ENCODE measurements at regions not wholly inside any gene's neighbourhood (a gene's known extent, or its start where the extent isn't known, plus 50 kb on each side); places are given as distances from the start of the nearest gene placed in this dataset.

DNA sequence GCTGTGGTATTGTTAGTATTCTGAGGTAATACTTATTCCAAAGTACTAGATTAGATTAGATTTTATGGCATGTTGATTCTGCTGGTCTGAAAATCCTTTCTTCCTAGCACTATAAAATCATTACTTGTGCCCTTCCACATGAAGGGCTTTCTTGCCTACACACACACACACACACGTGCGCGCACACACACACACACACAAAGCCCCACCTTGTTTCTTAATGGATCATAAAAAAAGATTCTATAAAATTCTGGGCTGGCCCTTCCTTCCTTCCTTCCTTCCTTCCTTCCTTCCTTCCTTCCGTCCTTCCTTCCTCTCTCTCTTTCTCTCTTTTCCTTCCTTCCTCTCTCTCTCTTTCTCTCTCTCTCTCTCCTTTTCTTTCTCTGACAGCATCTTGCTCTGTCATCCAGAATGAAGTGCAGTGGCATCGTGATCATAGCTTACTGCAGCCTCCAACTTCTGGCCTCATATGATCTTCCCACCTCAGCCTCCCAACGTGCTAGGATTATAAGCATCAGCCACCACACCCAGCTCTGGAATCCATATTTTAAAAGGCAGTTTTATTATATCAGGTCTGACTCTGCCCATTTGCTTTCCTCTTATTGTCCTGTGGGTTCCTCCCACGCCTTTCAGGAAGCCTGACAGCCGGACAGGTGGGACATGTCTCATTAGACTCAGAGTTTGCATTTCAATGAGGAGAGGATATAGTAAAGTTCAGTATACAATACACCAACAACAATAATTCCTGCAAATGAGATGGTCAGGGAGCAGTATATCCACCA, 321.1 kb downstream of the PIK3C3 start:
- H3K9me3 ChIP-seq: no peaks in the 10 kb centered on the region
- no peaks in the 10 kb centered on the region for H3K36me3 ChIP-seq
- H3K4me1 ChIP-seq: 0 out of 2 replicates have a peak, but pooled peaks cover 6% of the 10 kb centered on the region
- H3K27me3 ChIP-seq: no peaks in the 10 kb centered on the region
- no peak overlapping the region for H3K4me3 ChIP-seq (ENCODE audit: low read depth, low read length)
- TF ChIP-seq, protein P1, sequence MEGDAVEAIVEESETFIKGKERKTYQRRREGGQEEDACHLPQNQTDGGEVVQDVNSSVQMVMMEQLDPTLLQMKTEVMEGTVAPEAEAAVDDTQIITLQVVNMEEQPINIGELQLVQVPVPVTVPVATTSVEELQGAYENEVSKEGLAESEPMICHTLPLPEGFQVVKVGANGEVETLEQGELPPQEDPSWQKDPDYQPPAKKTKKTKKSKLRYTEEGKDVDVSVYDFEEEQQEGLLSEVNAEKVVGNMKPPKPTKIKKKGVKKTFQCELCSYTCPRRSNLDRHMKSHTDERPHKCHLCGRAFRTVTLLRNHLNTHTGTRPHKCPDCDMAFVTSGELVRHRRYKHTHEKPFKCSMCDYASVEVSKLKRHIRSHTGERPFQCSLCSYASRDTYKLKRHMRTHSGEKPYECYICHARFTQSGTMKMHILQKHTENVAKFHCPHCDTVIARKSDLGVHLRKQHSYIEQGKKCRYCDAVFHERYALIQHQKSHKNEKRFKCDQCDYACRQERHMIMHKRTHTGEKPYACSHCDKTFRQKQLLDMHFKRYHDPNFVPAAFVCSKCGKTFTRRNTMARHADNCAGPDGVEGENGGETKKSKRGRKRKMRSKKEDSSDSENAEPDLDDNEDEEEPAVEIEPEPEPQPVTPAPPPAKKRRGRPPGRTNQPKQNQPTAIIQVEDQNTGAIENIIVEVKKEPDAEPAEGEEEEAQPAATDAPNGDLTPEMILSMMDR (IDR thresholded peaks at IDR 0.05; ENCODE audit: low read depth, low read length): no peak
- no peak for DNase-seq

DNA sequence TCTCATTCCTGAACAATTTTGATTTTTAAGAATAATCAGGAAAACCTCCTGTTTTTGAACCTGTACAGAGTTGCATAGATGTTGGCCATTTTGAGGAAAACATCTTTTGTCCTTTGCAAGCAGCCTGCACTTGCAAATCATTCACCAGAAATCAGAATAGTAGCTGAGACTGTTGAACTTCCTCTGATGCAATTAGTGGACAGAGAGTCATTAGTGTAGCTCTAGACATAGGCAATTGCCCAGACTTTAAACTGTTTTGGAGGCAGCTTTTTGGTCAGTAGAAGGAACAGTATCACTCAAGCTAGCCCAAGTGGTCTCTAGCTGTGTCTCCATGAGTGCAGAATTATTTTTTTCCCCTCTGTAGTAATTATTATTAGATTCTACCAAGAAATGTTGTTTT, 326.1 kb downstream of the PIK3C3 start:
- Histone ChIP-seq H3K4me3 (ENCODE audit: low read depth, low read length) (no peak overlapping the region), H3K36me3 (no peaks in the 10 kb centered on the region), H3K4me1 (no peaks in the 10 kb centered on the region), H3K9me3 (no peaks in the 10 kb centered on the region), H3K27me3 (no peaks in the 10 kb centered on the region)
- TF ChIP-seq, protein P1 (IDR thresholded peaks at IDR 0.05; ENCODE audit: low read depth, low read length): no peak
- no peak for DNase-seq

DNA sequence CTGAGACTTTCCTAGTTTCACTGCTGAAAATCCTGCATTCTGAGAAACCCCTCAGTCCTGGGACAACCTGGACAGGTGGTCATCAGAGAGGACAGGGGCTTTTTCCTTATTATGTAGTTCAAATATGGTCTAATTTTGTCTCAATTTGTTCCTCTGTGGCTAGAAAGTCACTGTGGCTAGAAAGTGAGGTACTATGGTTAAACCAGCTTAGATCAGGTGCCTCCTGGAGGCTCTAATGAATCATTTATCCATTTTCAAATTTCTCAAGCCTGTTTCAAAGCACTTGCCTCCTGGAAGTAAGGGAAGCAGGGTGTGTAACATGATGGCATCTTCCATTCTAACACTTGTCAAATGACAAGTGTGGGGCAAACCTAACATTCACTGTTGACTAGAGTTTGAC, 326.8 kb downstream of the PIK3C3 start:
- Histone ChIP-seq H3K4me3 (ENCODE audit: low read depth, low read length) (no peak overlapping the region), H3K36me3 (no peaks in the 10 kb centered on the region), H3K27me3 (no peaks in the 10 kb centered on the region), H3K9me3 (no peaks in the 10 kb centered on the region), H3K4me1 (no peaks in the 10 kb centered on the region)
- TF ChIP-seq, protein P1 (IDR thresholded peaks at IDR 0.05; ENCODE audit: low read depth, low read length): no peak
- no peak for DNase-seq

DNA sequence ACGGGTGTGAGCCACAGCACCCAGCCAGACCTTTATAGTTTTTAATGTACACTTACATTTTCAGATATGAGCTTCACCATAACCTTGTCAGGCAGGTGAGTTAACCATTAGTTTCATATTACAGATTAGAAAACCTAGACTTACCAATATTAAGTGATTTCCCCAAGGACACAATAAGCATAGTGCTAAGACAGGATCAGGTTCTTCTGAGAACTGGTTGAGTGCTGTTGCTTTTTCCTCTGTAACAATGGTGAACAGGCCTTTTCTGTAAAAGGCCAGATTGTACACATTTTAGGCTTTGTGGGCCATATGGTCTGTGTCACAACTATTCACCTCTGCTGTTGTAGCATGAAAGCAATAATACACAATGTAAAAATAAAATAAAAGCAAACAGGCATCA, 332.0 kb downstream of the PIK3C3 start:
- Histone ChIP-seq H3K36me3 (no peaks in the 10 kb centered on the region), H3K4me3 (ENCODE audit: low read depth, low read length) (no peak overlapping the region), H3K4me1 (no peaks in the 10 kb centered on the region), H3K27me3 (no peaks in the 10 kb centered on the region), H3K9me3 (no peaks in the 10 kb centered on the region)
- DNase-seq: no peak
- TF ChIP-seq, protein P1 (IDR thresholded peaks at IDR 0.05; ENCODE audit: low read depth, low read length): no peak

DNA sequence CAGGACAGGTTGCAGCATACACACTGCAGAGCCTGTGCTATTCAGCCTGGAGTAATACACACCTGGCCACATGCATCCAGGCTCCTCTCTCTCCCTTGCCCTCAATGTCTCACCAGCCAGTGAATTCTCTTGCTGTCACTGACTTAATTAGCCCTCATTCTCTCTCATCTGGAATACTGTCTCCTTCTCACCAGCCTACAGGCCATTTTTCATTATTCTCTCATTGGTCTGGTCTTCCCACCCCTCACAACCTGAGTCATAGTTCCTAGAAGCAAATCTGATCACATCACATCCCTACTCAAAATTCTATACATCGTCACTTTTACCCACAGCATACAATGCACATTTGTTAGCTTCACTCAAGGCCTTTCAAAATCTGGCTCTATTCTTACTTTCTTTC, 333.1 kb downstream of the PIK3C3 start:
- TF ChIP-seq, protein P1 (IDR thresholded peaks at IDR 0.05; ENCODE audit: low read depth, low read length): no peak
- no peak overlapping the region for H3K4me3 ChIP-seq (ENCODE audit: low read depth, low read length)
- H3K36me3 ChIP-seq: no peaks in the 10 kb centered on the region
- DNase-seq: no peak
- no peaks in the 10 kb centered on the region for H3K9me3 ChIP-seq
- H3K4me1 ChIP-seq: no peaks in the 10 kb centered on the region
- no peaks in the 10 kb centered on the region for H3K27me3 ChIP-seq

DNA sequence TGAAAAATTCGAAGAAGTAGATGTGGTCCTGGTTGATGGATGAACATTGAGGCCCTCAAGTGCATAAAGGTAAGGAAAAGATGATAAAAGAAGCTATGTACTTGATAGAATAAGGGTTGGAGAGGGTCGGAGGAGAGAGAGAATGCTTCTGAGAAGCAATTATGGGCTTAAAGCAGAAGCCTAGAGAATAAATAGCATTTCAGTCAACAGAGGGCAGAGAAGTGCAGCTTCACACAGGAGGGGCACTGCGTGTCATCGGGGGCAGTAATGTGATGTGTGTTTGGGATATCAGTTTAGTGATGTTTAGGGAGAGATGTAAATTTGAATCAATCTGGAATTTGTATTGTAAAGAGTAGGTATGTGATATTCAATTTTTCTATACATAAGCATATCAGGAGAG, 334.5 kb downstream of the PIK3C3 start:
- no peak overlapping the region for H3K4me3 ChIP-seq (ENCODE audit: low read depth, low read length)

More for the DNA sequence above, 334.5 kb downstream of the PIK3C3 start:
- H3K27me3 ChIP-seq: no peaks in the 10 kb centered on the region
- DNase-seq: no peak
- no peaks in the 10 kb centered on the region for H3K9me3 ChIP-seq
- H3K4me1 ChIP-seq: no peaks in the 10 kb centered on the region
- TF ChIP-seq, protein P1 (IDR thresholded peaks at IDR 0.05; ENCODE audit: low read depth, low read length): no peak
- no peaks in the 10 kb centered on the region for H3K36me3 ChIP-seq

Measured in BE2C (cell line).